HG03175 (cell line): ENCODE measurements at regions not wholly inside any gene's neighbourhood (a gene's known extent, or its start where the extent isn't known, plus 50 kb on each side); places are given as distances from the start of the nearest gene placed in this dataset.
"Not testable (repeated sequence)": the region's sequence is repeated elsewhere in the genome, so short reads cannot be mapped to it uniquely, and the experiment has no call there.

Experiments
- ATAC-seq: cut with Tn5 transposase; IDR thresholded peaks from one replicate; pipeline ENCODE4 v1.9.1; 2021; ENCODE audit warnings: mild to moderate bottlenecking, moderate library complexity; ENCODE audit not compliant: unreplicated experiment

DNA sequence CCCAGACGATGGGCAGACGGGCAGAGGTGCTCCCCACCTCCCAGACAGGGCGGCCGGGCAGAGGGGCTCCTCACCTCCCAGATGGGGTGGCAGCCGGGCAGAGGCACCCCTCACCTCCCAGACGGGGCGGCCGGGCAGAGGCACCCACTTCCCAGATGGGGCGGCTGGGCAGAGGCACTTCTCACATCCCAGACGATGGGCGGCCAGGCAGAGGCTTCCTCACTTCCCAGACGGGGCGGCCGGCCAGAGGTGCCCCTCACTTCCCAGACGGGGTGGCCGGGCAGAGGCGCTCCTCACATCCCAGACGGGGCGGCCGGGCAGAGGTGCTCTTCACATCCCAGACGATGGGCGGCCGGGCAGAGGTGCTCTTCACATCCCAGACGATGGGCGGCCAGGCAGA lies 96.6 kb downstream of the ABCC12 start:
- ATAC-seq = not testable (repeated sequence)

DNA sequence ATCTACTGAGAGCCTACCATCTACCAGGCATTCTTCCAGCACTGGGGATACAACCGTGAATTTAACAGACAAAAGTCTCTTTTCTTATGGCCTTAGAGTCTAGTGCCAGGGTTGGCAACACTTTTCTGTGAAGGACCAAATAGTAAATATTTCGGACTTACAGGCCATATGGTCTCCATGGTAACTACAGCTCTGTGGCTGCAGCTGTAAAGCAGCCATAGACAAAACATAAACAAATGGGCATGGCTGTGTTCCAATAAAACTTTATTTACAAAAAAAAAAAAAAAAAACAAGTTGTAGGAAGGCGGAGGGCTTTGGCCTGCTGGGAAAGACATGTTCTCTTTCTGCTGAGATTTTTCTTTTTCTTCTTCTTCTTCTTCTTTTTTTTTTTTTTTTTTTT lies 98.7 kb downstream of the ABCC12 start:
- no peak for ATAC-seq

DNA sequence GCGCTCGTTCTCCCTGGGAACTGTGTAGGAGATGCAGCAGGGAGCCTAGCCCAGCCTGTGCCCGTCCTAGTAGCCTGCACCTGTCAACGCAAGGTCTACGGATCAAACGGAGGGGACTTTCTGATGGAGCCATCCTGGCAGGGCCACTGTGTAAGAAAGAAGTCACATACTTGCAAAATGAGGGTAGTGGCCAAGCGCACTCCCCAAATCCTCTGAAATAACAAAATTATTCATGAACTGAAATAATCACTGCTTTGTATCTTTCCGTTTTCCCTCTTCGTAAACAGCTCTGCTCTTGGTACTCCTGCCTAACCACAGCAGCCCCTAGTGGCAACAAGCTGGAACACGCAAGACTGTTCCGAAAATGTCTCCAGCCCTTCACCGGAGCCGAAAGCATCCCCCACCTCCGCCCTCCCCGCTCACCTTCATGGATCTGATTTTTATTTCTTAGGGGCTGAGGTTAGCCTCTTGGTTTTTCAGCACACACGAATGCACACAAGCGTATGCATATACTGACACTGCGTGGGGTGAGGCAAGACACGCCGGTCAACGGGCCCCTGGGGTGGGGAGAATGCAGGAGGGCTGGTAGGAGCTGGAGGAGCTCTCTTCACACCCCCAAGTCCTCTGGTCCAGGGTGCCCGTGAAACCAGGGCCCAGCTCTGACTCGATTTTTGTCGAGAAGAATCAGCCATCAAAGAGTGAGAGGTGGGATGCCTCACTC lies 100.8 kb downstream of the ABCC12 start:
- ATAC-seq = peak; percentile 66

DNA sequence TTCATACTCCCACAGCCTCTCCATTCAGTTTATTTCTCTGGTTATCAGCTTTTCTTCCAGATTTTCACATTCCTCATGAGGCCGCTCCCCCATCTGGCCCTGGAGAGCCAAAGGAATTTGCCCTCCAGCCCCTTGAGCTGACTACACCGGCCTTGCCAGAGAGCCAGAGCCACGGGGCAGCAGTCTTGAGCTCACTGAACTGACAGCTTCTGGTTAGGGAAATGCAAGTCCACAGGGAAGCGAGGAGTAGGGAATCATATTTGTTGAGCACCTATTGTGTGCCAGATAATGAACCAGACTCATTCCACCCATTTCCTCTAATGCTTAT lies 102.4 kb downstream of the ABCC12 start:
- ATAC-seq = no peak

DNA sequence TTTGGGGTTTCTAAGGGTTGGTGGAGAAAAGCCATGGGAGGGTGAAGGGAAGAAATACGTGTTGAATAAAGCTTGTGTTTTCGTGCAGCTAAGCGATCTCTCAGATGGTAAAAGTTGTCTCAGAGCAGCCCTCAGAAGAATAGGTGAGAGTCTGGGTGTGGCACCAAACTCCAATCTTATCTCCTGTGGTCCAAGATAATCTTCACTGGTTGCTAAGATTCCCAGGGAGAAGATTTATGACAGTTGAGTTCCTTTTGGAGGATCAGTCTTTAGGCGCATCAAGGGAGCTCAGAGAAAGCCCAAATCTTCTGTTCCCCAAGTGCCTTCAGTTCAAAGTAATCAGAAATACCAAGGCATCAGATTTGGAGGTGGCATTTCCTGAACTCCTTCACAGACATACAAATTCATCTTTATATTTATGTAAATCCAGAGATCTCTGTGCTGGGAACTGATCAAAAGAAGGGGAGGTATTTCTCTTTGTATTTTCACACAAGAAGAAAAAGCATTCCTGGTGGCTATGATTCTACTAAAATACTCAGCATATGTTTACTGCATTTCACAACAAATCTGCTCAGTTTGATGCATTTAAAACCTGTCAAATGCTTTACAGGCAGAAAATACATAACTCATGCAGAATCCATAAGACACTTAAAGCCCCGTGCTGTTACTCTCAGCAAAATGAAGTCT lies 102.9 kb downstream of the ABCC12 start:
- no peak for ATAC-seq

DNA sequence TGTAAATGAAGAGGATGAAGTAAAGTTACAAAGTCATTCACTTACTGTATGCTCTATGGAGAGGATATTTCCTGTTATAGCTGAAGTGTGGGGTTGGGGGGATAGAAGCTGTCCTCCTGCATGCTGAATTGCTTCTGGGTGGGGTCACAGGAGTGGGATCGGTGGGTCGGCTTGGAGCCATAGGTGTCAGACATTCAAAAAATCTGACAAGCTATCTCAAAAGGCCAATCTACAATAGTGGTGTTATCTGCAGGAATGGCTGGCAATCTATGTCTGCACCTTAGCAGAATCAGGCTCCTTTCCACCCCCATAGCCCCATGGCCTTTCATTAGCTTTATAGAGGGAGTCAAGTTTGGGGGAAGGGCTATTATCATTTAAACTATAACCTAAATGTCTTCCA lies 104.9 kb downstream of the ABCC12 start:
- no peak for ATAC-seq

DNA sequence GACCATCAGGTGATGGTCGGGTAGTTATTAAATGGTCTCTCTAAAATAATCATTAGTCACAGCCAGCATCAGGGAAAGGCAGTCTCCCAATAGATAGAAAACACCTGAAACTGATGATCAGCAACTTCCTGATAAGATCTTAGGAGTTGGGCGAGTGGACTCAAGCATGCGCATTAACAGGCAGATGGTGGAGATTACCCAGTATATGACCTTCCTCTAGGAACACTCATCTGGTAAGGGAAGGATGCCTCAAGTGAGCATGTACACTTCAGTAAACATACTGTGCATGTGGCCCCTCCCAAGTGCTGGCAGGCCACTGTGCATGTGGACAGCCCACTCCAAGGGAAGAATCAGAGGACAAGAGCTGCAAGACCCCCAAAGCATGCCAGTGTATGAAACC lies 105.9 kb downstream of the ABCC12 start:
- no peak for ATAC-seq

DNA sequence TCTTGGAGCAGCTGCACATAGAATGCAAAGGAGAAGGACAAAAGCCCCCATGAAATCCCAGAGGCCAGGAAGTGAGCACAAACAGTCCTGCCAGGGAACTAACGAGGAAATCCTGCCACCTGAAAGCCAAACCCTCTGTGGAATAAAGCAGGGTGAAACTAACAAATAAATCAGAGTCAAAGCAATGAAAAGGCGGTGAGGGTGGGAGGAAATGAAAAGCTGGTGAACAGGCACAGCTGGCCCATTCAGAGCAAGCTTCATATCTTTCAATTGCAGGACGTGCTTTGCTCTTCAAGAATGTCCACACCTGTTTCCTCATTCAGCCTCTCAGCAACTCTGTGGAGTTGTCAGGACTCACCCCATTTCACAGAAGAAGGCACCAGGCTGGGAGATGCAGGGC lies 108.1 kb downstream of the ABCC12 start:
- ATAC-seq = no peak

DNA sequence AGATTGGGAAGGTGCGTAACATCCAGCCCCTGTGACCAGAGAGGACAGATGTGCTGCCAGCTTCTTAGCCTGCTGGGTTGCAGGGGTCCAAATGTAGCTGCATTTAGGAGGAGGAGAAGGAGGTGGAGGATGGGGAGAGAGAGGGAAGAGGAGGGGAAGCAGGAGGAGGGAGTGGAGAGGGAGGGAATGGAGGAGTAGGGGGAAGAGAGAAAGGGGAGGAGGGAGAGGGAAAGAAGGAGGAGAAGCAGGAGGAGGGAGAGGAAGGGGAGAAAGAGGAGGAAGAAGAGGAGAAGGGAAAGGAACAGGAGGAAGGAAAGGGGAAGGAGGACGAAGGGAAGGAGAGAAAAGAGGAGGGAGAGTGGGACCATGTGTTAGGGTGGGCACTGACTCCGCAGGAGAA lies 108.6 kb downstream of the ABCC12 start:
- ATAC-seq = no peak

DNA sequence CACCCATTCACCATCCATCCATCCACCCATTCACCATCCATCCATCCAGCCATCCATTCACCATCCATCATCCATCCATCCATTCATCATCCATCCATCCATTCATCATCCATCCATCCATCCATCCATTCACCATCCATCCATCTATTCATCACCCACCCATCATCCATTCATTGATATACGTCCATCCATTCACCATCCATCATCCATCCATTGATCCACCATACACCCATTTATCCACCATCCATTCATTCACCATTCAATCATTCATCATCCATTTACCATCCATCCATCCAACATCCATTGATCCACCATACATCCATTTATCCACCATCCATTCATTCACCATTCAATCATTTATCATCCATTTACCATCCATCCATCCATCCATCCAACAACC lies 111.7 kb downstream of the ABCC12 start:
- no peak for ATAC-seq

DNA sequence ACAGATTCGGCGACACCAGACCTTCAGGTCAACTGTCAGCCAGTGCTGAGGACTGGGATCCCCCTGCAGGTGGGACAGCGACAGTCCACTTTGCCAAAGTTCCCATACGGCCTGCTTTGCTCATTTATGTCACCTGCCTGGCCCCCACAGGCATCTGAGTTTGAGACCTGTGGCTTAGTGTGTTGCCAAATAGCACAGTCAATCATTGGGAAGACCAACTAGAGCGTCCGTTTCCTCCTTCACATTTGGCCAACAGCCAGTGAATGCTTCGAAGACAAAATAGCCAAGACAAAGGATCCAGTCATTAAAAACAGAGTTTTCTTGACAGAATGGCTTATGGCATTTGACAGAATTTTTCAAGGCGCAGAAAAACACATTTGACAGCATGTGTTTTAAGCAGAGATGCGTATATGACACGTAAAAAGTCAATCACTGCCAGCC lies 113.8 kb downstream of the ABCC12 start:
- no peak for ATAC-seq

DNA sequence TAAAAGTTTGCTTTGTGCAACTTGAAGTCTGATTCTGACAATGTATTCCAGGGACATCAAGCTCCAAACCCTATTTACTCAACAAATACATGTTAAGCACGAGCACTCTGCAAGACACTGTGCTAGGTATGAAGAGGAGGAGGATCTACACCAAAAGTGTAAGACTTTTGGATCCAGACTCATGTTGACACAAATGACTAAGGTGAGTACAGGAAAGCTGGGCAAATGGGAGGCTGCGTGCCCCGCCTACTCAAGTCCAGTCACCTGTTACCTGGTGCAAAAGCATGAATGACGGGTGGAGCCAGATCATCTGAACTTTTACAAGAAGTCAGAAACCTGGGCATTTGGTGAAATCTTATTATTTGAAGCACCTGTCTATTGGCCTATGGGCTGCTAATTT lies 120.7 kb downstream of the ABCC12 start:
- no peak for ATAC-seq

DNA sequence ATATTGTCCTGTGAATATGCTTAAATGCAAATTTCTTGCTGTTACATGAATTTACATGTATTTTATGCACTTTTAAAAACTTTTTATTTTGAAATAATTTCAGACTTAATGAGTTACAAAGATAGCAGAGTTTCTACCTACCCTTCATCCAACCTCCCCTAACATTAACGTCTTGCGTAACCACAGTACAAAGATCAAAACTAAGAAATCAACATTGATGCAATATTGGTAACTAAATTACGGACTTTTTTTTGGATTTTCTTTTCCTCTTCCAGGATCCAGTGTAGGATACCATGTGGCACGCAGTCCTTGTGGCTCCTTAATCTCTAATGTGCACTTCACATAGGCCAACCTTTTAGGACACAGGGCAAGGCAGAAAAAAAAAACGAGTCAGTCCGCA lies 124.9 kb downstream of the ABCC12 start:
- no peak for ATAC-seq

DNA sequence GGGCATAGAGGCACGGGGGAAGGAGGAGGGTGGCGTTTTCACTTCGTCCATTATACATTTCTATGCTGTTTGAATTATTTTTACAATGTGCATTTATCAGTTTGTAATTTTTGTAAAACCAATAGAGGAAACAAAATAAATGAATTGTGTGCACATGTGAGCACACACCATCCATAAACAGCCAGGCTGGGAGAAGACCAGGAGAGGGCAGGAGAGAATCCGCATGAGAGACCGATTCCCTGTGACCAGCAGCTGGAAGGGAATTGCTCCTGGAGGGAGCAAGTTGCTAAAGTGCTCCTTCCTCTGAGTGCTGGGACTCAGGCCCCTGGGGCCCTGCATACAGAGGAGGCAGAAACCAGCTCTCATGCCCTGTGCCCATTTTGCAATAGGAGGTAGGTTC lies 126.0 kb downstream of the ABCC12 start:
- ATAC-seq = no peak

DNA sequence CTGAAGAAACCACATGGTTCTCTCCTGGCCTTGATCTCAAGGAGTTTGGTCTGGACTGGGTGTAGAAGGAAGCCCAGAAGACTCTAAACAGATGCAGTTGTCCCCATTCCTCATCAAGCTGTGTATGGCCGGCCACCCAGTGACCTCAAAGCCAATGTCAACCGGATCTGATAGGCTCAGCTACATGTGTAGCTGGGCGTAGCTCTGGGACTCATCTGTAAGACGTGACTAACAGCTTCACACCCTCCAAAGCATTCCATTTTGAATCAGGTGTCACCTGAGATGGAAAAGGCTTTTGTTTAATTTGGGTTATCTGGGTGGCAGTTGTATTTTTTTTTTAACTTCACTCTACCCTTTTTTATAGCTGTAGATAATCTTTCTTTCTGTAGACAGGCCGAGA lies 130.4 kb downstream of the ABCC12 start:
- ATAC-seq = no peak

DNA sequence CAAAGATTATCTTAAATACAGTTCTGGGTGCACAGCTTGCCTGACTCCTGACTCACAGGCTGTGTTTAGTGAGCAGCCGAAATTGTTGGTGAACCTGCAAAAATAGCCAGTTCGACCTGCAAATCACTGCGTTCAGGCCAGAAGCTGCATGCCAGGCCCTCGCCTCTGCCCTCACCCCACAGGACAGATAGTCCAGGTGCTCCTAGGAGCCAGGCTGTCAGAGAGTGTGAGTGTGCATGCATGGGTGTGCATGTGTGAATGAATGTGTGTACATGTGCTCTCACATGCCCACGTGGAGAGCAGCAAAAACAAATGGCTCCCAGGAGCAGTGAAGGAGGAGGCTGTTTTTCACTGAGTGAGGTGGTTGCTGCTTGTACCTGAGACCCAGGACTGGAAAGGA lies 131.8 kb downstream of the ABCC12 start:
- no peak for ATAC-seq

DNA sequence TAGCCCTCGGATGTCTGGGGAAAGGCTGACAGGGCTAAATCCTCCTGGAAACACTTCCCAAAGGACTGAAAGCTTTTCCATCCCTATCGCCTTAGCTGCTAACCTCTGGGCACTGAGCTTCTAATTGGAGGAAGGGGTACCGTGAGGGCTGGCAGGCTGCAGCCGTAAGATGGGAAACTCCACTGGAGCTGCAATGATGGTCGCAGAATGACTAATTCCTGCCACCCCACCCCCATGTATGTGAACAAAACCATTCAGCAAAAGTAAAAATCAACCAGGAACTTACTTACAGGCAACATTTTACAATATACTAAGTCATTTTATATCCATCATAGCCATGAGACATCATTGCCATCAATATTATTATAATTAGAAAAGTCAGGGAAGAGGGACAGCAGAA lies 133.3 kb downstream of the ABCC12 start:
- ATAC-seq = no peak

DNA sequence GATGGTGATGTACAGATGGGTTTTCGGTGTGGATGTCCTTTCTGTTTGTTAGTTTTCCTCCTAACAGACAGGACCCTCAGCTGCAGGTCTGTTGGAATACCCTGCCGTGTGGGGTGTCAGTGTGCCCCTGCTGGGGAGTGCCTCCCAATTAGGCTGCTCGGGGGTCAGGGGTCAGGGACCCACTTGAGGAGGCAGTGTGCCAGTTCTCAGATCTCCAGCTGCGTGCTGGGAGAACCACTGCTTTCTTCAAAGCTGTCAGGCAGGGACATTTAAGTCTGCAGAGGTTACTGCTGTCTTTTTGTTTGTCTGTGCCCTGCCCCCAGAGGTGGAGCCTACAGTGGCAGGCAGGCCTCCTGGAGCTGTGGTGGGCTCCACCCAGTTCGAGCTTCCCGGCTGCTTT lies 135.2 kb downstream of the ABCC12 start:
- ATAC-seq = not testable (repeated sequence)

DNA sequence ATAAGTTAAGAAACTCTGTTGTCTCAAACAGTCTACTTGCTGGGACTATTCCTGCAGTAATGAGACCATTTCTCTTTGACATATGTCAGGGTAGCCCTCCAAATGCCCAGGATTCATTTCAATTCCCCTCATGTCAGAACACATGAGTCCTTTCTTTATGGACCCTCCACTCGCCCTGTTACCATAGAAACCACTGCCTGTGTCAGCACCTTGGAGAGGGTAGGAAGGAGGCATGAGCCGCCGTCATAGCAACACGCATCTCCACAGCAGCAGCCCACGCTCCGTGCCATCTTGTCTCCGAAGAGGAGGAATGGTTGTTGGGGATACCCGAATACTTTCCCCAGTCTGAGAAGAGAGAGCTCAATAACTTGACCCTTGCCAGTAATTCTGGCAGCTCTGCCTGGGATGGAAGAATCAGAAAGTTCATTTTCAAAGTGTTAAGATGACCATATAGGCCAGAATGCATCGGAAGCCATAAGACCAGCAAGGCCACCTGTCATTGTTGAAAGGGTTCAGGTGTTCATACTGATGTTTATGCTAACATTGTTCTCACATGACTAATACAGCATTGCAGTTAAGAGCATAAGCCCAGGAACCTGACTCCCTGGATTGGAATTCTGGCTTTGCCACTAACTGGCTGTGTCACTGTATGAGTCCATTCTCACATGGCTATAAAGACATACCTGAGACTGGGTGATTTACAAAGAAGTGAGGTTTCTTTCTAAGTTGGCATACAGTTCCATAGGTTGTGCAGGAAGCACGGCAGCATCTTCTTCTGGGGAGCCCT lies 141.3 kb downstream of the ABCC12 start:
- no peak for ATAC-seq

DNA sequence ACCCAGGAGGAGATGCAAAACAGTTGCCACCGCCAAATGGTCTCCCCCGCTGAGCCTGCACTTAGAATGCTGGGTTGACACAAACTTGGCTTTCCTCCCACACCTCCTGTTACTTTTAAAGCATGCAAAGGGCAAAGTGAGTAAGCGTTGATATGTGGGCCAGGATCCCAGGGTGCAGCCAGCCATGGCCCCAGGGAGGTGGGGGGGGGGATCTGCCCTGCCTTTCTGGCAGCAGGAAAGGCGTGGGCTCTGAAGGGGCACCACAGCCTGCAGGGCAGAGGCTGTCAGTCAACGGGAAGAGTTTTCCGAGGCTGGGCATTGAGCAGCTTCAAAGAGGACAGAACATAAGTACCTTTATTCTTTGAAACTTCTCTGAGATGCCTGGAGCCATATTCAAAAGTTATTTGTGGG lies 142.3 kb downstream of the ABCC12 start:
- no peak for ATAC-seq

DNA sequence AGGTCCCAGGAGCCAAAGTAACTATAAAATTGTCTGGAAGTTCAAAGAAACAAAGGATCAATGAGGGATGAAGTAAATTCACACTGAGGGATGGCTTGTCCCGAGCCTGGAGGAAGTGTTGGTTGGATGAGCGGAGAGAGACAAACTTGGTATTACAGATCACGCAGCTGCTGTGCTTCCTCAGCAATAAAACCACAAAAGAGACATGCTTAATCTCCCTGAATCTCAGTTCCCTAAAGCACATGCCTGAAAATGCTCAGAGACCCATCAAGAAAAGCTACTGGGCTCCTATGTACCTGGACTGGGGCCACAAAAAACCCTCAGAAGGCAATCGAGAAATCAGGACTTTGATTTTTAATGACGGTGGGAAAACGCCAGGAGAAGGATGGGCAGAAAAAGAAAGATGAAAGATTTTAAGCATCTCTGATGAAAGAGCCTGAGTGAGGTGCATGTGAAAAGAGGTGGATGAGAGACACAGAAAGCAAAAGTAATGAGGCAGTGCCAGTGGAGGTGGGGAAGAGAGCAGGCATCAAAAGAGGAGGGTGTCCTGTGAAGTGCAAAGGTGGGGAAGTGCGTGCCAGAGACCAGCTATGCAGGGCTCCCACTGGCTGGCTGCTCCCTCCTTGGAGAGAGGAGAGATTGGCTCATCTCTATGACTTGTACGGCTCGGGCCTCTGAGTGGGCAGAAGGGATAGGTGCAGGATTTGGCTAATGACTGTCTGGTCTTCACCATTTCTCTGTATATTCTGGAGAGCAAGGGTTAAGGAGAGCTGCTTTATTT lies 143.7 kb downstream of the ABCC12 start:
- no peak for ATAC-seq
